ENCODE measurements at regions not wholly inside any gene's neighbourhood (a gene's known extent, or its start where the extent isn't known, plus 50 kb on each side); places are given as distances from the start of the nearest gene placed in this dataset.

GRCh38 chr2:128438091-128438490, 119.4 kb upstream of the HS6ST1 start:
- H3K4me3 ChIP-seq (replicated peaks; ENCODE audit: low read depth, low read length): no peak overlapping the region
- no peak for DNase-seq (ENCODE audit: extremely low read depth, low read depth)
- no peak for TF ChIP-seq CTCF (IDR thresholded peaks at IDR 0.05; ENCODE audit: low read depth, low read length, missing control alignments)

- no peak for TF ChIP-seq CTCF (IDR thresholded peaks at IDR 0.05; ENCODE audit: low read depth, low read length, missing control alignments)
- DNase-seq (ENCODE audit: extremely low read depth, low read depth): no peak
- no peak overlapping the region for H3K4me3 ChIP-seq (replicated peaks; ENCODE audit: low read depth, low read length)
These were observed 119.9 kb upstream of the HS6ST1 start for GRCh38 chr2:128438586-128438985.

- no peak overlapping the region for H3K4me3 ChIP-seq (replicated peaks; ENCODE audit: low read depth, low read length)
- no peak for DNase-seq (ENCODE audit: extremely low read depth, low read depth)
- no peak for TF ChIP-seq CTCF (IDR thresholded peaks at IDR 0.05; ENCODE audit: low read depth, low read length, missing control alignments)
These were observed 120.5 kb upstream of the HS6ST1 start for GRCh38 chr2:128439031-128439790.

GRCh38 chr2:128439791-128440665, 121.4 kb upstream of the HS6ST1 start:
- TF ChIP-seq CTCF (IDR thresholded peaks at IDR 0.05; ENCODE audit: low read depth, low read length, missing control alignments): no peak
- DNase-seq (ENCODE audit: extremely low read depth, low read depth): no peak
- H3K4me3 ChIP-seq (replicated peaks; ENCODE audit: low read depth, low read length): no peak overlapping the region

GRCh38 chr2:128440666-128441340, 122.1 kb upstream of the HS6ST1 start:
- no peak overlapping the region for H3K4me3 ChIP-seq (replicated peaks; ENCODE audit: low read depth, low read length)
- DNase-seq (ENCODE audit: extremely low read depth, low read depth): no peak
- no peak for TF ChIP-seq CTCF (IDR thresholded peaks at IDR 0.05; ENCODE audit: low read depth, low read length, missing control alignments)

- no peak for TF ChIP-seq CTCF (IDR thresholded peaks at IDR 0.05; ENCODE audit: low read depth, low read length, missing control alignments)
- no peak for DNase-seq (ENCODE audit: extremely low read depth, low read depth)
These were observed 122.8 kb upstream of the HS6ST1 start for GRCh38 chr2:128441341-128442052.

More at GRCh38 chr2:128441341-128442052, 122.8 kb upstream of the HS6ST1 start:
- no peak overlapping the region for H3K4me3 ChIP-seq (replicated peaks; ENCODE audit: low read depth, low read length)
